SK-N-SH treated with all-trans-retinoic acid at 6 μM for 48 hours (cell line): ENCODE measurements at regions not wholly inside any gene's neighbourhood (a gene's known extent, or its start where the extent isn't known, plus 50 kb on each side); places are given as distances from the start of the nearest gene placed in this dataset.
A peak's percentile ranks its signal among the peaks of the same experiment; 100 is the strongest.

Experiments
- ATAC-seq: fragments of 200-7000 bp; cut with Tn5 transposase; 3 replicates; pipeline ENCODE4 v1.9.1; 2020; ENCODE audit warnings: mild to moderate bottlenecking, moderate library complexity
- ARNTL ChIP-seq: fragments of 450-650 bp; formaldehyde crosslinking; IDR thresholded peaks from 2 replicates; pipeline ENCODE4 v1.5.0; 2020; ENCODE audit warnings: low read depth, mild to moderate bottlenecking, moderate library complexity, borderline replicate concordance
- BACH2 ChIP-seq: fragments of 250-450 bp; sonication (Bioruptor Pico); IDR thresholded peaks from 2 replicates; pipeline ENCODE4 v1.9.0; 2021; ENCODE audit warnings: mild to moderate bottlenecking, borderline replicate concordance
- CSDC2 ChIP-seq: fragments of 250-450 bp; sonication (Bioruptor Pico); IDR thresholded peaks from 2 replicates; pipeline ENCODE4 v1.5.0; 2020; ENCODE audit warnings: mild to moderate bottlenecking, moderate library complexity
- ESRRG ChIP-seq: fragments of 250-450 bp; sonication (Bioruptor Pico); IDR thresholded peaks from 2 replicates; pipeline ENCODE4 v1.6.1; 2021; ENCODE audit warnings: mild to moderate bottlenecking
- GLIS3 ChIP-seq: fragments of 250-450 bp; sonication (Bioruptor Pico); IDR thresholded peaks from 2 replicates; pipeline ENCODE4 v1.5.0; 2020; ENCODE audit warnings: mild to moderate bottlenecking, moderate library complexity
- ISL1 ChIP-seq: fragments of 250-450 bp; sonication (Bioruptor Pico); IDR thresholded peaks from 2 replicates; pipeline ENCODE4 v2.1.2; 2022; ENCODE audit warnings: mild to moderate bottlenecking, moderate library complexity
- OSR1 ChIP-seq: fragments of 250-450 bp; sonication (Bioruptor Pico); IDR thresholded peaks from 2 replicates; pipeline ENCODE4 v1.8.0; 2022; ENCODE audit warnings: moderate library complexity, mild to moderate bottlenecking, inconsistent platforms
- RARB ChIP-seq: fragments of 250-450 bp; sonication (Bioruptor Pico); IDR thresholded peaks from 2 replicates; pipeline ENCODE4 v1.8.0; 2021; ENCODE audit warnings: mild to moderate bottlenecking, moderate library complexity
- SNAI2 ChIP-seq: fragments of 250-450 bp; sonication (Bioruptor Pico); IDR thresholded peaks from 2 replicates; pipeline ENCODE4 v1.5.0; 2020; ENCODE audit warnings: mild to moderate bottlenecking, moderate library complexity
- TOX ChIP-seq: fragments of 250-450 bp; sonication (Bioruptor Pico); IDR thresholded peaks from 2 replicates; pipeline ENCODE4 v1.8.0; 2021; ENCODE audit warnings: mild to moderate bottlenecking, moderate library complexity, borderline replicate concordance
- ZC3H10 ChIP-seq: fragments of 250-450 bp; sonication (Bioruptor Pico); IDR thresholded peaks from 2 replicates; pipeline ENCODE4 v1.5.1; 2021; ENCODE audit warnings: mild to moderate bottlenecking, moderate library complexity
- ZFP30 ChIP-seq: fragments of 450-650 bp; formaldehyde crosslinking; IDR thresholded peaks from 2 replicates; pipeline ENCODE4 v1.5.0; 2022; ENCODE audit warnings: mild to moderate bottlenecking, moderate library complexity
- ZNF565 ChIP-seq: fragments of 450-650 bp; formaldehyde crosslinking; conservative IDR thresholded peaks from 2 replicates; pipeline ENCODE4 v1.5.0; 2020; ENCODE audit warnings: low read depth, mild to moderate bottlenecking, moderate library complexity
- ZNF70 ChIP-seq: fragments of 450-650 bp; formaldehyde crosslinking; IDR thresholded peaks from 2 replicates; pipeline ENCODE4 v1.5.0; 2020; ENCODE audit warnings: mild to moderate bottlenecking, moderate library complexity
- ZNF8 ChIP-seq: fragments of 450-650 bp; formaldehyde crosslinking; IDR thresholded peaks from 2 replicates; pipeline ENCODE4 v1.5.0; 2020; ENCODE audit warnings: mild to moderate bottlenecking, moderate library complexity
- TF ChIP-seq, protein P1 (sequence below): fragments of 250-450 bp; sonication (Bioruptor Pico); IDR thresholded peaks from 2 replicates; pipeline ENCODE4 v1.8.0; 2020; ENCODE audit warnings: mild to moderate bottlenecking, moderate library complexity, borderline replicate concordance
- TF ChIP-seq, protein P2 (sequence below): fragments of 250-450 bp; sonication (Bioruptor Pico); IDR thresholded peaks from 2 replicates; pipeline ENCODE4 v1.5.0; 2020; ENCODE audit warnings: mild to moderate bottlenecking, moderate library complexity
- TF ChIP-seq, protein P3 (sequence below): fragments of 250-450 bp; sonication (Bioruptor Pico); IDR thresholded peaks from 2 replicates; pipeline ENCODE4 v1.8.0; 2021; ENCODE audit warnings: low read depth, mild to moderate bottlenecking, moderate library complexity, borderline replicate concordance
- TF ChIP-seq, protein P4 (sequence below): fragments of 250-450 bp; sonication (Bioruptor Pico); IDR thresholded peaks from 2 replicates; pipeline ENCODE4 v1.5.1; 2020; ENCODE audit warnings: low read depth, mild to moderate bottlenecking, moderate library complexity
- TF ChIP-seq, protein P5 (sequence below): fragments of 250-450 bp; sonication (Bioruptor Pico); IDR thresholded peaks from 2 replicates; pipeline ENCODE4 v1.5.1; 2021; ENCODE audit warnings: mild to moderate bottlenecking, moderate library complexity

DNA sequence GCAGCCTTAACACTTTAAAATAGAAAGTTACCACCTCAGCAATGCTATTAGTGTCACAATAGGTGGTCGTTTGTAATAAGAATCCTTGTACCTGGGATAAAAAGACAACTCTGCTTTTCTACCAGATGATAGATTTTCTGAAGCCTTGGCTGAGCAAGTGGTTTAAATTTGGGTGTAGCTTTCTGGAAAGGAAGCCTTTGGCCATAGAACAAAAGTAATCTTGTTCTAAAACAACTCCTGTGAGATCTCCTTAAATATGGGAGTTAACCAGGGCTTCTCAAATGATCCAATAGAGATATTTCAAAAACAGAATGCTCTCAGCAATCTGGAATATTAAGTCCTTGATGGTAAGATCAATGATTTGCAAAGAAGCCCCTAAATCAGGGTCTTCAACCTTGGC lies 261.6 kb downstream of the ZNF516 start (continued):
- TF ChIP-seq, protein P1, sequence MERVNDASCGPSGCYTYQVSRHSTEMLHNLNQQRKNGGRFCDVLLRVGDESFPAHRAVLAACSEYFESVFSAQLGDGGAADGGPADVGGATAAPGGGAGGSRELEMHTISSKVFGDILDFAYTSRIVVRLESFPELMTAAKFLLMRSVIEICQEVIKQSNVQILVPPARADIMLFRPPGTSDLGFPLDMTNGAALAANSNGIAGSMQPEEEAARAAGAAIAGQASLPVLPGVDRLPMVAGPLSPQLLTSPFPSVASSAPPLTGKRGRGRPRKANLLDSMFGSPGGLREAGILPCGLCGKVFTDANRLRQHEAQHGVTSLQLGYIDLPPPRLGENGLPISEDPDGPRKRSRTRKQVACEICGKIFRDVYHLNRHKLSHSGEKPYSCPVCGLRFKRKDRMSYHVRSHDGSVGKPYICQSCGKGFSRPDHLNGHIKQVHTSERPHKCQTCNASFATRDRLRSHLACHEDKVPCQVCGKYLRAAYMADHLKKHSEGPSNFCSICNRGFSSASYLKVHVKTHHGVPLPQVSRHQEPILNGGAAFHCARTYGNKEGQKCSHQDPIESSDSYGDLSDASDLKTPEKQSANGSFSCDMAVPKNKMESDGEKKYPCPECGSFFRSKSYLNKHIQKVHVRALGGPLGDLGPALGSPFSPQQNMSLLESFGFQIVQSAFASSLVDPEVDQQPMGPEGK: no peak
- no peak for TF ChIP-seq ZFP30 (CRISPR knock-in tag)
- no peak for TF ChIP-seq SNAI2 (CRISPR knock-in tag)
- TF ChIP-seq ZNF70 (CRISPR knock-in tag): no peak

DNA sequence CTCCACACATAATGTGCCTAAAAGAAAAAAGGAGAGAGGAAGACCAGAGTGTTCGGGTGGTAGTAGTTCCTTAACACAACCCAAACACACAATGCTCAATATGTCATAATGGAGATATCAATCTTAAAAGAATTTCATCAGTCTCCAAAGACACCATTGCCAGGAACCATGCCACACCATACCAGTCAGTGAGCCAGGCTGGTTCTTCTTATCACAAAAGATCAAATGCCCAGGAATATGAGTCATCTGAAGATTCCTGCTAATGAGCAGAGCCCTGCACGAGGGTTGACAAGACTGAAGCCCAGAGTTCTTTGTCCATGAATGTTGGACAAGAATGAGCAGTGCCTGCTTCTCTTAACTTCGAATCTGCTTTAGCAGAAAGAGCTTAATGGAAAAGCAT lies 262.3 kb downstream of the ZNF516 start:
- TF ChIP-seq, protein P2, sequence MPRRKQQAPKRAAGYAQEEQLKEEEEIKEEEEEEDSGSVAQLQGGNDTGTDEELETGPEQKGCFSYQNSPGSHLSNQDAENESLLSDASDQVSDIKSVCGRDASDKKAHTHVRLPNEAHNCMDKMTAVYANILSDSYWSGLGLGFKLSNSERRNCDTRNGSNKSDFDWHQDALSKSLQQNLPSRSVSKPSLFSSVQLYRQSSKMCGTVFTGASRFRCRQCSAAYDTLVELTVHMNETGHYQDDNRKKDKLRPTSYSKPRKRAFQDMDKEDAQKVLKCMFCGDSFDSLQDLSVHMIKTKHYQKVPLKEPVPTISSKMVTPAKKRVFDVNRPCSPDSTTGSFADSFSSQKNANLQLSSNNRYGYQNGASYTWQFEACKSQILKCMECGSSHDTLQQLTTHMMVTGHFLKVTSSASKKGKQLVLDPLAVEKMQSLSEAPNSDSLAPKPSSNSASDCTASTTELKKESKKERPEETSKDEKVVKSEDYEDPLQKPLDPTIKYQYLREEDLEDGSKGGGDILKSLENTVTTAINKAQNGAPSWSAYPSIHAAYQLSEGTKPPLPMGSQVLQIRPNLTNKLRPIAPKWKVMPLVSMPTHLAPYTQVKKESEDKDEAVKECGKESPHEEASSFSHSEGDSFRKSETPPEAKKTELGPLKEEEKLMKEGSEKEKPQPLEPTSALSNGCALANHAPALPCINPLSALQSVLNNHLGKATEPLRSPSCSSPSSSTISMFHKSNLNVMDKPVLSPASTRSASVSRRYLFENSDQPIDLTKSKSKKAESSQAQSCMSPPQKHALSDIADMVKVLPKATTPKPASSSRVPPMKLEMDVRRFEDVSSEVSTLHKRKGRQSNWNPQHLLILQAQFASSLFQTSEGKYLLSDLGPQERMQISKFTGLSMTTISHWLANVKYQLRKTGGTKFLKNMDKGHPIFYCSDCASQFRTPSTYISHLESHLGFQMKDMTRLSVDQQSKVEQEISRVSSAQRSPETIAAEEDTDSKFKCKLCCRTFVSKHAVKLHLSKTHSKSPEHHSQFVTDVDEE (CRISPR knock-in tag): no peak
- TF ChIP-seq BACH2 (CRISPR knock-in tag): no peak
- no peak for TF ChIP-seq ZNF70 (CRISPR knock-in tag)
- no peak for TF ChIP-seq ZFP30 (CRISPR knock-in tag)
- TF ChIP-seq OSR1: no peak
- no peak for TF ChIP-seq ZC3H10
- TF ChIP-seq ISL1: peak; percentile 47; the same call in 1 of the 2 replicates
- TF ChIP-seq, all 23 proteins: peak for 1
- no peak for ATAC-seq

DNA sequence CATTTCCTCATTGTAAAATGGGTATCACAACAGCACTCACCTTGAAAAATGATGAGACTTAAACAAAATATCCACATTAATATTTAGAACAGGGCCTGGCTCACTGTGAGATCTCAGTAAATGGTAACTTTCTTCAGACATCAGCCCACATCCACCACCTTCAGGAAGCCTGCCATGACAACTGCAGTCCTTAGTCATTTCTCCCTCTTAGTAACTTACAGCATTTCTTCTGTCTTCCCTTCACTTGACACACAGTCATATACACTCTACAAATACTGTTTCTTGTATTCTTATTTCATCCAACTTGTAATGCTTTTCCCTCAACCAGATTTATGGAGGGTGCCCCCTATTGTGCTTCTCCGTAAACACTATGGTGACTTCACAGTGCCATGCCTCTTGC lies 263.0 kb downstream of the ZNF516 start:
- no peak for ATAC-seq
- TF ChIP-seq ZNF8: no peak
- TF ChIP-seq, protein P3, sequence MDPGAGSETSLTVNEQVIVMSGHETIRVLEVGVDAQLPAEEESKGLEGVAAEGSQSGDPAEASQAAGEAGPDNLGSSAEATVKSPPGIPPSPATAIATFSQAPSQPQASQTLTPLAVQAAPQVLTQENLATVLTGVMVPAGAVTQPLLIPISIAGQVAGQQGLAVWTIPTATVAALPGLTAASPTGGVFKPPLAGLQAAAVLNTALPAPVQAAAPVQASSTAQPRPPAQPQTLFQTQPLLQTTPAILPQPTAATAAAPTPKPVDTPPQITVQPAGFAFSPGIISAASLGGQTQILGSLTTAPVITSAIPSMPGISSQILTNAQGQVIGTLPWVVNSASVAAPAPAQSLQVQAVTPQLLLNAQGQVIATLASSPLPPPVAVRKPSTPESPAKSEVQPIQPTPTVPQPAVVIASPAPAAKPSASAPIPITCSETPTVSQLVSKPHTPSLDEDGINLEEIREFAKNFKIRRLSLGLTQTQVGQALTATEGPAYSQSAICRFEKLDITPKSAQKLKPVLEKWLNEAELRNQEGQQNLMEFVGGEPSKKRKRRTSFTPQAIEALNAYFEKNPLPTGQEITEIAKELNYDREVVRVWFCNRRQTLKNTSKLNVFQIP (CRISPR knock-in tag): no peak
- TF ChIP-seq RARB (CRISPR knock-in tag): no peak
- no peak for TF ChIP-seq ESRRG (CRISPR knock-in tag)
- TF ChIP-seq BACH2 (CRISPR knock-in tag): no peak
- TF ChIP-seq, protein P4, sequence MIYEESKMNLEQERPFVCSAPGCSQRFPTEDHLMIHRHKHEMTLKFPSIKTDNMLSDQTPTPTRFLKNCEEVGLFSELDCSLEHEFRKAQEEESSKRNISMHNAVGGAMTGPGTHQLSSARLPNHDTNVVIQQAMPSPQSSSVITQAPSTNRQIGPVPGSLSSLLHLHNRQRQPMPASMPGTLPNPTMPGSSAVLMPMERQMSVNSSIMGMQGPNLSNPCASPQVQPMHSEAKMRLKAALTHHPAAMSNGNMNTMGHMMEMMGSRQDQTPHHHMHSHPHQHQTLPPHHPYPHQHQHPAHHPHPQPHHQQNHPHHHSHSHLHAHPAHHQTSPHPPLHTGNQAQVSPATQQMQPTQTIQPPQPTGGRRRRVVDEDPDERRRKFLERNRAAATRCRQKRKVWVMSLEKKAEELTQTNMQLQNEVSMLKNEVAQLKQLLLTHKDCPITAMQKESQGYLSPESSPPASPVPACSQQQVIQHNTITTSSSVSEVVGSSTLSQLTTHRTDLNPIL (CRISPR knock-in tag): no peak
- TF ChIP-seq, protein P5, sequence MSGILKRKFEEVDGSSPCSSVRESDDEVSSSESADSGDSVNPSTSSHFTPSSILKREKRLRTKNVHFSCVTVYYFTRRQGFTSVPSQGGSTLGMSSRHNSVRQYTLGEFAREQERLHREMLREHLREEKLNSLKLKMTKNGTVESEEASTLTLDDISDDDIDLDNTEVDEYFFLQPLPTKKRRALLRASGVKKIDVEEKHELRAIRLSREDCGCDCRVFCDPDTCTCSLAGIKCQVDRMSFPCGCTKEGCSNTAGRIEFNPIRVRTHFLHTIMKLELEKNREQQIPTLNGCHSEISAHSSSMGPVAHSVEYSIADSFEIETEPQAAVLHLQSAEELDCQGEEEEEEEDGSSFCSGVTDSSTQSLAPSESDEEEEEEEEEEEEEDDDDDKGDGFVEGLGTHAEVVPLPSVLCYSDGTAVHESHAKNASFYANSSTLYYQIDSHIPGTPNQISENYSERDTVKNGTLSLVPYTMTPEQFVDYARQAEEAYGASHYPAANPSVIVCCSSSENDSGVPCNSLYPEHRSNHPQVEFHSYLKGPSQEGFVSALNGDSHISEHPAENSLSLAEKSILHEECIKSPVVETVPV: no peak
- TF ChIP-seq, protein P1: no peak
- no peak for TF ChIP-seq CSDC2 (CRISPR knock-in tag)
- TF ChIP-seq ISL1: no peak
- TF ChIP-seq ZNF565 (CRISPR knock-in tag): no peak
- TF ChIP-seq SNAI2 (CRISPR knock-in tag): no peak
- no peak for TF ChIP-seq ARNTL (CRISPR knock-in tag)
- no peak for TF ChIP-seq TOX (CRISPR knock-in tag)
- no peak for TF ChIP-seq GLIS3
